GM19240 (cell line): ENCODE measurements at regions not wholly inside any gene's neighbourhood (a gene's known extent, or its start where the extent isn't known, plus 50 kb on each side); places are given as distances from the start of the nearest gene placed in this dataset.

Source experiments
- DNase-seq: peaks from one replicate; pipeline ENCODE4 v3.0.0; 2011; ENCODE audit warnings: low spot score; ENCODE audit not compliant: insufficient read length

DNA sequence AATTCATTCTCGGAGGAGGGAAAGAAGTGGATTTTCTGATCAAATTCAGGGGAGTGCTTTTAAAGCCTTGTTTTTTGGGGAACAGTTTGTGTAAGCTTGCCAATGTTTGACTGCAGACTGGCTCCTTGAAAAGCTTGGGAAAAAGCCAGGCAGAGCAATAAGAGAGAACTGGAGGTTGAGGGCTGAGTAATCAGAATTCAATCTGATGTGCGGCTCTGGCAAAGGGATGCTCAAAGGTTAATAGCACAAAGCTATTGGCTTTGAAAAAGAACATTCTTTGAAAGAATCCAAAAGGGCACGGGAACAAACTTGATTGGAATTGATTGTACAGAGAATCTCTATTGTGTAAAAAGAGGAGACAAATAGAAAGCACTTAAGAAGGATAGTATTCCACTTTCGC, 279.3 kb downstream of the YTHDC2 start:
- no peak for DNase-seq

DNA sequence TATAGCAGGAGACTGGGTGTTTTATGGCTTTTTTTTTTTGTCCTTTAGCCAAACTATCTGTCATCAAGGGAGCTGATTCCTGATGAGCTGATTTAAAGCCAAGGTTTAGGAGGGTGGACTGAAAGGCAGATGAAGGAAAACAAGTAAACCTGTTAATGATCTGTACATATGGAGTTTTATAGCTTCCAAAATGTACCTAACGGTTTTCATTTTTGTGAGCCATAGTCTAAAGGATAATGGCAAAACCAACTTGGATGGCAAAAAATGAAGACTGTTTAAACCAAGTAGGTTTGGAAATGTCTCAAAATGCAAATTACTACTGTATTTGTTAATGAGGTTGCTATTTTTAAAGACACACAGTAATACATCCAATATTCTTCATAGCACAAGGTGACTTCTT, 281.5 kb downstream of the YTHDC2 start:
- no peak for DNase-seq

DNA sequence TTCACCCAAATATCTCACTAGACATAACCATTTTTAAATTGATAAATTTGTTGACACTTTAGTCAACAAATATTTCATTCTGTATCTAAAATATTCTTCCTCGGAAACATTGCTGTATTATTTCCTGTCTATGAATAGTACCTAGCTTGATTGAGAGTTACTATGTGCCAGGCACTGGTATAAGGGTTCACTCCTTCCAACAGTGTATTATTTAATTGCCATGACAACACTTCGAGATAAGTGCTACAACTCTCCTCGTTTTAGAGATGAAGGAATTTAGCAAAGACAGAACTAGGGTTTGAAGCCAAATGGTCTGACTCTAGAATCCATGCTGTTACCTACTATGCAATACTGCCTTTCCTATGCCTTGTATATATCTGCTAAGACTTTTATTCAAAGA, 287.2 kb downstream of the YTHDC2 start:
- no peak for DNase-seq

DNA sequence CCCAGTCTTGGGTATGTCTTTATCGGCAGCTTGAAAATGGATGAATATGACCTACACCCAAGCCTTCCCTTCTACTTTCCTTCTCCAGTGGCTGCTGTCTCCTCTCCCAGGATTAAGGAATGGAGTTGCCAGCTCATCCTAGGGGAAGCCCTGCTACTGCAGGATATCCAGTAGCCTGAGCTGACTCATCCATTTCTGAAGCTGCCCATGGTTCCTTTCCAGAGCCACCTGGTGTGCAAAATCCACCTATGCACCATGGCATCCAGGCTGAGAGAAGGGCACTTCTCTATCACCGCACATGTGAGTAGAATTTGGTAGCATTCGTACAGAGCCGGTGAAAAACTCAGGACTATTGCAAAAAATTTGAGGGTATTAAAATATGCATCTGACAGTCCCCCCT, 290.8 kb downstream of the YTHDC2 start:
- DNase-seq: no peak

DNA sequence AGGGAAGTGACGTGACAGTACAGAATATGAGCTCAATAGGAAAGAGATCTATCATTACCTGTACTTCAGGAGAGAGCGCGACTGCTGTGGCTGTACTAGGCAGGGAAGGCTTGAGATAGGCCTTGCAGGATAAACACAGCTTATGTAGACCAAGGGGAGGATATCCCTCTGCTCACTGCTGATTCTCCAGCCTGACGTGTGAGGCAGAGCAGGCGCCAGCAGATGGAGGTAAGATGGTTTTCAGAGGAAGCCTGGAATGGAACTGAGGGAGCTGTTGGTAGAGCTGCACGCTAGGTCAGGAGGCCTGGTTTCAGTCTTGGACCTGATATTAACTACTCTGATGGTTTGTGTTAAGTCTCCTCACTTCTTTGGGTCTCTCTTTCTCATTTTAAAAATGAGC, 291.4 kb downstream of the YTHDC2 start:
- DNase-seq: no peak

DNA sequence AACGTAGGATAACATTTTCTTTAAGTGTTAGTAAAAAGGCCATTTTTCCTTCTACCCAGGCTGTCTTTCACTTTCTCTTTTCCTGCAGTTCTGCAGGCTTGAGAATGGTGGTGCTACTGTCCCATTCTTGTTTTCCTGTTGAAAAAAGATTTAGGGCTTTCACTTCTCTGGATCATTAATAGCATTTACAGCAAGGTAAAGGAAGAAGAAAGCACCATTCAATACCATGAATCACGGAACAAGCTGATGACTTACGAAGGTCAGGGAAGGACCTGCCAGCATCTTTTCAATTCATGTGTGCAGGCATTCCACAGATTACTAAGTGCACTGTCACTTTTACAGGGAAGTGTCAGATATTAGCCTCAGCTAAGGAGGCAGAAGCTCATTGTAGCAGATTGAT, 292.8 kb downstream of the YTHDC2 start:
- no peak for DNase-seq

DNA sequence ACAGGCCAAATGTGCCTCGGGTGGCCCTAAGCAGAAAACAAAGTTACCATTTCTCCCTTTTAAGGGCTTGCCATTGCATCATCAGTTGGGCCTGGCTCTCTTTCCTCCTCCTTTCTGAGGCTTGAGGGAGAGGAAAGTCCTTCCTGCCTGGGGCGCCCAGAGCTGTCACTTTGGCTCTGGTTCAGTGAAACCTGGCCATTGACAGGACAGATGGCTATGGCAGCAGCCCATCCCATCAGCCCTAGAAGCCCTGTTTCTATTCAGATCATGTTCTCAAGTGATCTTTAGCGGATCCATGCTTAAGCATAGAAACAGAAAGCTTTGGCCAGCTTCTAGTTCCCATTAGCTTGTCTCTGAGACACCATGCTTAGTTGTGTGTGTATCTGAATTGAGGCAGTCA, 293.4 kb downstream of the YTHDC2 start:
- DNase-seq: no peak

DNA sequence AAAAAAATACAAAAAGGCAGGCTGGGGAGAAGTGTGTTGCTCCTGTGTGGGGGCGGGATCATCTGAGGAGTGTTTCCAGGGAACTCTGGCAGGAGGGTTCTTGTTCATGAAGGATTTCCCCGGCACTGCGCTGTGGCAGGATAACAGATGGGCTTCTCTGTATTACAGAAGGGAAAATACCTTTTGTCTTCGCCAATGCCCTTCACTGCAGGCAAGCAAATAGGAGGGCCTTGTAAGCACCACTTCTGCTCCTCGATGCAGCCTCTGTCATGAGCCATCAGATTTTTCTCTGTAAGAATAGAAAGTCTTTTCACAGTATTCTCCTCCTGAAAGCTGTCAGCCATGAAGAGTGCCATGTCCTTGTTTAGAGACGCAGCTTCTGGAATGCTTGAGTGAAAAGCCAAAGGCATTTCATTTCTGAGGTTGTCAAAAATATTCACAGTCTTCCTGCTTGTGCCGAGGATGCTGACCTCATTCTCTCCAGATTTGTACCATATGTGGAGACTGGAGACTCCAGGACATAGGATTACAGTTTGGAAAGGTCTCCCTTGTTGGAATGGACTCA, 294.0 kb downstream of the YTHDC2 start:
- no peak for DNase-seq

DNA sequence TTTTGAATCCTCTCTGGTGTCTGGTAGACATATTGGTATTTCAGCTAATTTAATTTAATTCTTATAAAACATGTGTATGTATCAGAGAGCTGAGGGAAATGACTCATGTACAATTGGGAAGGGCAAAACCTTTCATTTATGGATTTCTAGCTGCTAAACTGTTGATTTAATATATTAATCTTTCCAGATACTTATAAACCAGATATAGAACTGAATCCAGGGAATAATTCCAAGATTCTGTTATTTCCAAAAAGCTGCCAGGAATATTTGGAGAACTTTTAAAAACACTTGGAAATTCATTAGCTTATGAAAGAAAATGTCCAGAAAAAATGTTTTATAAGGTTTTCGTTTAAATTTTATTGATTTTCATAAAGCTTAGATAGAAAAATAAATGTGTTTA, 295.5 kb downstream of the YTHDC2 start:
- DNase-seq: no peak

DNA sequence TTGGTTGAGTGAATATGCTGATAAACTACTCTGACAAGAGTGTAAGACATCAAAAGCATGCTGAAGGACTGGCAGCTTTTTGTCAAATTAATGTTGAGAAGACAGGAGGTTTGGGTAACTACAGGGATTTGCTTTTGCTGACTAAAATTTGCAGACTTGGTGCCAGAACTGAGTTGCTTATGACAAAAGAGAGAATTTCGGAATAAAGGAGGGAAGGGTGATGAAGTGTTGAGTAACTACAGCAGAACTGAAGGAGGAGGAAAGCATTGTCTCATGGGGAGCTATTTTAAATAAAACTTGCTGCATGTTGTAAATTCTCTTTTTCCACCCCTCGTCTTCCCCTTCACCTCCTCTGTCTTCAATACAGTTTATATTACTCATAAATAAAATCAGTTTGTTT, 296.1 kb downstream of the YTHDC2 start:
- DNase-seq: no peak

DNA sequence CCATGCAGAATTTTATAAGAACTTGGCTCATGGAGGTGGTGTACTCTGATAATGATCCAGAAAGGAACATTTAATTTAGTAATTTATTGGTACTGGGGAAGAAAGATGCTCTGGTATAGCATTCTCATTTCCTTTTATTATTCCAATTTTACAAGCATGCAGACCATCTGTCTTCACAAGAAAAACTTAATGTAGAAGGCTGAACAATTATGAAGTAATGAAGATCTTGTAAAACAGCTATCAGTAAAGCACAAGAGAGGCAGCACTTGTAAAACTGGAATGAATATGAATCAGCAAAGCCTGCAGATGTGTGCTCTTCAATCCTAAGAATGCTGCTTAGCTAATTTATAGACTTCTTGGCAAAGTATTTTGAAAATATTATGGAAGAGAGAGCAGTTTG, 300.0 kb downstream of the YTHDC2 start:
- no peak for DNase-seq

DNA sequence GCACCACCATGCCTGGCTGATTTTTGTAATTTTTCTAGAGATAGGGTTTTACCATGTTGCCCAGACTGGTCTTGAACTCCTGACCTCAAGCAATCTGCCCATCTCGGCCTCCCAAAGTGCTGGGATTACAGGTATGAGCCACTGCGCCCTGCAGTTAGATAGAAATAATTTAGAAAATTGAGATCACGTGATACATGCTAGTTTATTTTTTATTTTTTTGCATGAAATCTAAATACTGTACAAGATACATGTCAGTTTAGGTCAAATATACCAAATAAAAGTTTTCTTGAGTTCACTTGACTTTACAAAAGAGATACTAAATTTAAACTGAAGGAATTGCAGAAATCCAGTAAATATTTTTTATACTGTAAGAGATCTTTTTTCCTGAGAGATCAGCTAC, 304.2 kb downstream of the YTHDC2 start:
- DNase-seq: no peak

DNA sequence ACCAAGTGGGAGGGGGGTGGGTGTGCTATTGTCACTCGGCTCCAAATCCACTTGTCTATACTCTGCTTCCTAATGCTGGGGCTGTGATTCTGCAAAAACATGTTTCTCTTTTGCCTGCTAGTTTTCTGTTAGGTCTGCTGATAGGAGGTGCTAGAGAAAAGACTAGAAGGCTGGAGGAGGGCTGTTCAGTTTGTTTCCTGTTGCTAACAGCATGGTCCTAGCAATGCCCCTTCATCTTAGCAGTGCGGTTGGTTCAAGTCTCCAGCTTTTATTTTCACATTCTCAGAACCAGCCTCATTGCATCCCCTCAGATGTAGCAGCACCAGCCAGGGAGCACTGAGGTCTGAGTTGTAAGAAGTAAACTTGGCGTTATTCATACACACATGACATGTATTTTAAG, 310.2 kb downstream of the YTHDC2 start:
- DNase-seq: no peak

DNA sequence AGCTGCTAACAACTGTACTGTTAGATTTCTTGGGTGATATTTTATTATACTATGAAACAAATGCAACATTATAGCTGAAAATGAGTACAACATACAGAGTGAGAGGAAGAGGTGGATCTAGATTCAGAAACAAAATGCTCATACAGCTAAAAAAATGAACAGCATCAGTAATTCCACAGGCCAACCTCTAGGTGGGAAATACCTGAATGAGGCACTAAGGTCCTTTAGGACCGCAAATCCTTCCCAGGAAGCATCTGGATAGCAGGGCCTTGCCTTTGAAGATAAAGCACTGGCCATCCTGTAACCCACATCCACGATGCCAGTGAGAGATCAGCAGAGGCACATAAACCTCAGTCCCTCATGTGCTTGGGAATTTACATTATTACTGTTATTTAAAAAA, 310.8 kb downstream of the YTHDC2 start:
- DNase-seq: no peak

DNA sequence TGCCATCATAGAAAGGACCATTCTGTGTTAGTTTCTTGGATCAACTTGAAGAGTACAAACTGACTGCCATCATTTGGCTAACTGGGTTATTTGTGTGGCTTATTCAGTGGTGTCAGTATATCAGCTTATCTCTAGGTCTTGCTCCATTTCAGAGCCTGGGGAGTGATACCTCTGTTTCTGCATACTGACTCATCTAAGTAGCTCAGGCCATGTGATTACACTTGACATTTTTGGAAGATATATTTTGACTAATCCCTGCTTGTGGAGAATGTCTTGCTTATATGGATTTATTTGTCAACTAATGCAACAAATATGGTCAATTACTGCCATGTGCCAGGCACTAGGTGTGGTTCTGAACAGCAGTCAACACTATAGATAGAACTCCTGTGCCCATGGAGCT, 311.7 kb downstream of the YTHDC2 start:
- no peak for DNase-seq

DNA sequence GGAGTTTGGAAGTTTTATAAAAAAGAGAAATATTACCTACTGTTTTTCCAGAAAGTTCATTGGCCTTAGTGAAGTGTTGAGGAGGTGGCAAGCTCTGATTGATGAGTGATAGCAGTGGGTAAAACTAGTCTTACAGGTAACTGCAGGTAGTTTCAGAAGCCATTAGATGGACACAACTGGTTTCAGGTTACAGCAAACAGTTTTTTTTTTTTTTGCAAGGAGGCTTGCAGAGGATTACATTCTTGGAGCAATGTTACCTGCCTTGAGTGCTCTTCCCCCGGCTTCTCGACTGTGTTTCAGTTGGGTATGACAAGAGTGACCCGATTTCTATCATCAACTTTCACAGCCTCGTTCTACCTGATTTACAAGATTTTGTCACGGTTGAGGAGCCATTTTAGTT, 333.4 kb downstream of the YTHDC2 start:
- no peak for DNase-seq

DNA sequence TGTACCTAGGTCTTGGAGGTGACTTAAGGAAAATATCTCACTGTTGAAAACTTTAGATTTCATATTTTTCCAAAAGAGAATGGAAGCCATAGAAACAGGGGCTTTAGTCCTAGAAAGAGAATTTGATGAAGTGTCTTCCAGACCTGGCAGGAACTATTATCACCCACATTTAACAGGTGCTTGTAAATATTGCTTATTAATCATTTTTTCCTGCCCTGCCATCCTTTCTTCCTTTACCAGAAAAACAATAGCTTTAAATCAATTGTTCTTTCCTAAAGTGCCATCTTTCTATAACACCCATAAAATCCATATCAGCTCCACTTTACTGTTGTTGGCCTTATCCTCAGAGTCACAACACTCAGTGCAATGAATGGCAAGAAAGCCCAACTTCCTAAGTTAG, 350.9 kb downstream of the YTHDC2 start:
- no peak for DNase-seq

DNA sequence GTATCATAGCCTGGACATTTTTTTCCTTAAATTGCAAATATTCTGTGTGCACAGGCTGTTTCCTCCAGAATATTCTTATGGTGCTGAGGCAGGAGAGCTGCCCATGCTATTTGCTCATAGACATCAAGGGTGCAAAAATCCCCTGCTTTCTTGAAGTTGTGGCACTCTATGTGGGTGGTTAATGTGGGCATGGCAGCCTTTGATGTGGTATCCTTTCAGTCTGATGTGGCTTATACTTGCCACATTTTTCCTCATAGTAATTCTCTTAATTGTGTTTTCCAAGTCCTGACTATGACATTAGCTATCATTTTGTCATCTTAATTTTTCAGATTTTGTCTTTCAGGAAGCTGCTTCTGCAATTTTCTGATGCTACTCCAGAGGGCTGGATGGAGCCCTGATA, 353.3 kb downstream of the YTHDC2 start:
- no peak for DNase-seq

DNA sequence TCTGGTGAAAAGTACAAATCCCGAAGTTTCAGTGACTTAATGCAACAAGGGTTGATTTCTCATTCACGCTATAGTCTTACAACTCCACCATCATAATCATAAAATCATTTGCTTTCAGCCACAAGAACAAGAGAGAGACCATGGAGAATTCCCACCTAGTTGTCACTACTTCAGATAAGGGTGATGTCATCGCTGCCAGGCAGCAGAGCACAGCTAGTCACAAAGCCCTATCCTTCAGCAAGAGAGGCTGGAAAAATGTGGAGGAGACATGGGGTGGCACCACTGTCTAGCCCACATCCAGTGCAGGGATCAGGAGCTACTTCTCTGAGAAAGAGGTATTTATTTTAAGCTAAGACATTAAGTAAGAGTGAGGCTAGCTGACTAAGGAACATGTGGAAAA, 356.1 kb downstream of the YTHDC2 start:
- no peak for DNase-seq

DNA sequence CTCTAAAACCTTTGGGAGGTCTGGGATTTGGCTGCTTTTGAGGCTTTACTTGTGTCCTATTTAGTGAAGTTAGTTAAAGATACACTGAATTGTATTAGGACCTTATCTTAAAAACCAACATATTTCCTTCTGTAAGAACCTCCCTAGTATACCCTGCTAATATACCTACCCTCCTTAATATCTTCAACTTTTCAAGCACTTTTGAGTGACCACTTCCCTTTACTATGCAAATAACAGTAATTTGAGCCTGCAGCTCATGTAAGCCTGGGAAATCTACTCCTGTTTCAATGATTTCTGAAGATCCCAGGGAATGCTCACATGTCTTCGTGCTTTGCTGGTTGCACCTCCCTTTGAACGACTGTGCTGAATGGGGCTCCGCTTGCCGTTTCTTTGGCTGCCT, 358.5 kb downstream of the YTHDC2 start:
- DNase-seq: no peak

DNA sequence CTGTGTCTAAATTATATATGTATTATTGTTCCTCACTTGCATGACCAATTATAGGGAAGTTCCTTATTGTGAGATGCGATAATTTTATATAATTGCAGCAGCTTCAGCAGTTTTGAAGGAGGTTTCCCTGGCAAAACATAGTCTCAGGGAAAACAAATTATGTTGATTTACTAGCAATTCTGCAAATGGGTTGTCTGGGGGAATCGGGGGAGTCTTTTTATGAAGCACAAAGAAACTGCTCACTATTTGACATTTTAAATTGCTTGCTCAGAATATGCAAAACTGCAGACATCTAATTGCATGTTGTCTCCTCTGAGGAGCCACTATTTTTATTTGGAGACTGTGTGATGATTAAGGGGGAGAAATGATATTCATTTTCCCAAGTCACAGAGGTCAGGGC, 361.6 kb downstream of the YTHDC2 start:
- DNase-seq: no peak

DNA sequence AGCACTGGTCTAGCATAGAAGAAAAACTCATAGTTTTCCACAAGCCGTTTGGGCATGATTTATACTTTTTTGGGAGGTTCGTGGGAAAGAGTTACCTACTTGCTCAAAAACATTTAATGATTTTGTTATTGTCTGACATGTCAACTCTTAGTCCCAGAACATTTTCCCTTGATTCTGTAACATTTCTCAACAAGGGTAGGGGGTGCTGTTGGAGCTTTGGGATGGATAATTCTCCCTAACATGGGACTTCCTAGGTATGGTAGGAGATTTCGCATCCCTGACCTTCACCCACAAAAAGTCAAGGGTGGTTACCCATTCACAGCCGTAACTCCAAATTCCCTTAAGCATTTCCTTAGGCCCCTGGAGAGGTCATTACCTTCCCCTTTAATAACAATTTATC, 378.0 kb downstream of the YTHDC2 start:
- DNase-seq: no peak

DNA sequence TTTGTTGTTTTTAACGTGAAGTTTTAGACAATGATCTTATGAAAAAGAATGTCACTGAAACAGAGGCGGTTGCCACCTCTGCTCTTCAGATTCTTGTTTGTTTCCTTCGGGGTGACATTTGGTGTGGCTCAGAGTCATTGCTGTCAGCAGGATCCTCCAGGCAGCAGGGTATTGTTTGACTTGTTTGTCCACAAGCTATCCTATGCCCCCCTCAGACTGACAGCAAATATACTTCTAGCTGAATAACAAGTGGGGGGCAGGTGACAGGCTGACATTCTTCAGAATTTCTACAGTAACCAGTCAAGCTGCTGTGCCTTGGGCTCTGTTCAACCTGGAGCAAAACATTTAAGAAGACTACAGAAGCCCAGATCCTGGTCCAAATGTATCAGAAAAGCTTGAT, 383.3 kb downstream of the YTHDC2 start:
- DNase-seq: no peak

DNA sequence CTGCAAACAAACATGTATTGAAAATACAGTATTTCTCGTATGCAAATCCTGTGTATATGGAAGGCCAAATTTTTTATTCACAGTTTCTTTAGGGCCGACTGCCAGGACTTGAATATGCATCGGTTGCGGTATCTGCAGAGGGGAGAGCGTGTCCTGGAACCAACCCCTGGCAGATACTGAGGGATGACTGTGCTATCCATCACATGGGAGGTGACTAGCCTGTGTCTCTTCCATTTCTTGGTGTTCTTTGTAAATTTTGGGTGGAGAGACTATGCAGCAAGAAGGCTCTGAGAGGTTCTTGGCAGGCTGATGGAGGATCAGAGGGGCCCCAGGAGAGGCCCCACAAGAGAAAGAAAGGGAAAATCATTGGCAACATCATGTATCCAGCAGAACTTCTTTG, 384.3 kb downstream of the YTHDC2 start:
- no peak for DNase-seq
